GM23338 (cell line): ENCODE measurements at regions not wholly inside any gene's neighbourhood (a gene's known extent, or its start where the extent isn't known, plus 50 kb on each side); places are given as distances from the start of the nearest gene placed in this dataset.

Experiments used
- CREB1 ChIP-seq: fragments of 250-450 bp; sonication (Bioruptor Pico); IDR thresholded peaks from 2 replicates; pipeline ENCODE4 v1.5.0; 2020; ENCODE audit warnings: low read depth, mild to moderate bottlenecking, moderate library complexity
- CTCF ChIP-seq, 2 experiments: fragments of 200-600 bp in 1 of 2; sonication (generic) in 1 of 2; conservative IDR thresholded peaks; 2 replicates each; pipeline versions ENCODE4 v1.5.1 to v1.6.1; 2016 to 2017; ENCODE audit warnings: antibody characterized with exemption in 2 of 2, low read depth in 2 of 2, mild to moderate bottlenecking in 2 of 2, moderate library complexity in 1 of 2
- ETS1 ChIP-seq: IDR thresholded peaks from 2 replicates; pipeline ENCODE4 v1.6.1; 2016; ENCODE audit warnings: antibody characterized with exemption
- EZH2 ChIP-seq: fragments of 200-600 bp; sonication (generic); IDR thresholded peaks from one replicate; pipeline ENCODE4 v1.8.0; 2017; ENCODE audit warnings: antibody characterized with exemption, mild to moderate bottlenecking, low read depth; ENCODE audit not compliant: unreplicated experiment
- EZH2phosphoT487 ChIP-seq: fragments of 200-600 bp; sonication (generic); IDR thresholded peaks from one replicate; pipeline ENCODE4 v1.8.1; 2018; ENCODE audit warnings: antibody characterized with exemption; ENCODE audit not compliant: unreplicated experiment
- NANOG ChIP-seq: IDR thresholded peaks from 2 replicates; pipeline ENCODE4 v1.6.1; 2016; ENCODE audit warnings: antibody characterized with exemption, borderline replicate concordance
- POLR2AphosphoS5 ChIP-seq: IDR thresholded peaks from 2 replicates; pipeline ENCODE4 v1.6.1; 2016; ENCODE audit warnings: antibody characterized with exemption, low read depth
- REST ChIP-seq: IDR thresholded peaks from one replicate; pipeline ENCODE4 v1.6.1; 2018; ENCODE audit warnings: antibody characterized with exemption; ENCODE audit not compliant: unreplicated experiment
- STAT1 ChIP-seq: IDR thresholded peaks from one replicate; pipeline ENCODE4 v1.6.1; 2016; ENCODE audit warnings: antibody characterized with exemption; ENCODE audit not compliant: unreplicated experiment
- ZNF331 ChIP-seq: fragments of 250-450 bp; sonication (Bioruptor Pico); IDR thresholded peaks from 2 replicates; pipeline ENCODE4 v1.5.0; 2020; ENCODE audit warnings: low read depth, mild to moderate bottlenecking, moderate library complexity
- ZNF462 ChIP-seq: fragments of 250-450 bp; sonication (Bioruptor Pico); IDR thresholded peaks from 2 replicates; pipeline ENCODE4 v1.5.0; 2020; ENCODE audit warnings: mild to moderate bottlenecking, moderate library complexity

- TF ChIP-seq CTCF (conservative IDR thresholded peaks at IDR 0.05; ENCODE audit: low read depth in 2 of 2) (no peak), POLR2AphosphoS5 (no peak), NANOG (no peak), ZNF331 (CRISPR knock-in tag) (no peak), REST (no peak), EZH2 (no peak), CREB1 (CRISPR knock-in tag) (no peak), STAT1 (no peak), EZH2phosphoT487 (no peak), ETS1 (no peak), ZNF462 (CRISPR knock-in tag) (no peak)
These were observed 461.6 kb downstream of the WDR72 start for GRCh38 chr15:53297828-53298227.
